ENCODE measurements at regions not wholly inside any gene's neighbourhood (a gene's known extent, or its start where the extent isn't known, plus 50 kb on each side); places are given as distances from the start of the nearest gene placed in this dataset.

GRCh38 chr3:35413483-35413882, 225.8 kb upstream of the ARPP21 start:
- TF ChIP-seq CTCF (conservative IDR thresholded peaks at IDR 0.05) (no peak), ZFX (IDR thresholded peaks at IDR 0.05) (no peak)
